Hepatocyte (in vitro differentiated cells): ENCODE measurements at regions not wholly inside any gene's neighbourhood (a gene's known extent, or its start where the extent isn't known, plus 50 kb on each side); places are given as distances from the start of the nearest gene placed in this dataset.

Experiments used
- DNase-seq: peaks from one replicate; pipeline ENCODE4 v3.0.0-alpha.2; 2016; ENCODE audit warnings: low spot score
- H2AFZ ChIP-seq: fragments of 200-600 bp; sonication (generic); 2 replicates; pipeline ENCODE4 v1.6.0; 2016; ENCODE audit warnings: antibody characterized with exemption, mild to moderate bottlenecking
- H3K27ac ChIP-seq: fragments of 200-600 bp; sonication (generic); 2 replicates; pipeline ENCODE4 v1.5.1; 2016; ENCODE audit warnings: mild to moderate bottlenecking
- H3K27me3 ChIP-seq: fragments of 200-600 bp; sonication (generic); 2 replicates; pipeline ENCODE4 v1.6.1; 2016
- H3K36me3 ChIP-seq: fragments of 200-600 bp; sonication (generic); replicated peaks from 2 replicates; pipeline ENCODE4 v1.5.1; 2016; ENCODE audit warnings: low read depth; ENCODE audit not compliant: insufficient read depth
- H3K4me1 ChIP-seq: fragments of 200-600 bp; sonication (generic); 2 replicates; pipeline ENCODE4 v1.5.1; 2016; ENCODE audit warnings: mild to moderate bottlenecking, moderate library complexity; ENCODE audit not compliant: insufficient read depth
- H3K4me2 ChIP-seq: fragments of 200-600 bp; sonication (generic); 2 replicates; pipeline ENCODE4 v1.6.0; 2016
- H3K4me3 ChIP-seq: fragments of 200-600 bp; sonication (generic); 2 replicates; pipeline ENCODE4 v1.5.1; 2016; ENCODE audit warnings: mild to moderate bottlenecking
- H3K79me2 ChIP-seq: fragments of 200-600 bp; sonication (generic); 2 replicates; pipeline ENCODE4 v1.6.0; 2017; ENCODE audit warnings: mild to moderate bottlenecking
- H3K9me2 ChIP-seq: fragments of 200-600 bp; sonication (generic); replicated peaks from 2 replicates; pipeline ENCODE4 v1.6.0; 2017; ENCODE audit warnings: mild to moderate bottlenecking; ENCODE audit not compliant: insufficient read depth
- H3K9me3 ChIP-seq: fragments of 200-600 bp; sonication (generic); 2 replicates; pipeline ENCODE4 v1.5.1; 2016; ENCODE audit warnings: low read depth, mild to moderate bottlenecking
- H4K20me1 ChIP-seq: fragments of 200-600 bp; sonication (generic); 2 replicates; pipeline ENCODE4 v1.6.0; 2016; ENCODE audit warnings: mild to moderate bottlenecking; ENCODE audit not compliant: insufficient read depth, poor library complexity, severe bottlenecking
- CTCF ChIP-seq: fragments of 200-600 bp; sonication (generic); IDR thresholded peaks from 2 replicates; pipeline ENCODE4 v1.5.1; 2016; ENCODE audit warnings: antibody characterized with exemption, mild to moderate bottlenecking; ENCODE audit not compliant: poor library complexity
- EZH2 ChIP-seq: fragments of 200-600 bp; sonication (generic); IDR thresholded peaks from 2 replicates; pipeline ENCODE4 v1.6.1; 2016; ENCODE audit warnings: antibody characterized with exemption, mild to moderate bottlenecking, borderline replicate concordance
- EZH2phosphoT487 ChIP-seq: fragments of 200-600 bp; sonication (generic); IDR thresholded peaks from one replicate; pipeline ENCODE4 v1.6.1; 2018; ENCODE audit warnings: antibody characterized with exemption, mild to moderate bottlenecking, low read depth, moderate library complexity; ENCODE audit not compliant: unreplicated experiment, severe bottlenecking
- WGBS: methylation state at CpG from one replicate; pipeline ENCODE4 v1.1.6; 2016; ENCODE audit warnings: low lambda C conversion rate; ENCODE audit errors: missing lambda C conversion rate; 5-methylcytosine and 5-hydroxymethylcytosine counted together

- TF ChIP-seq EZH2 (no peak), EZH2phosphoT487 (no peak), CTCF (peak; percentile 22)
- Histone ChIP-seq H3K4me1 (no peaks in the 10 kb centered on the region), H3K79me2 (no peaks in the 10 kb centered on the region), H3K27ac (no peak overlapping the region), H3K9me3 (no peaks in the 10 kb centered on the region), H3K36me3 (no peaks in the 10 kb centered on the region), H2AFZ (no peak overlapping the region), H3K27me3 (no peaks in the 10 kb centered on the region), H4K20me1 (no peaks in the 10 kb centered on the region), H3K4me3 (no peak overlapping the region), H3K9me2 (no peaks in the 10 kb centered on the region), H3K4me2 (no peak overlapping the region)
- 83% methylated on average over 3 of the region's 3 CpGs for WGBS
- DNase-seq = no peak
Measured at GRCh38 chr3:68017069-68017468, 362.7 kb upstream of the SUCLG2 start.

- no peaks in the 10 kb centered on the region for H3K36me3 ChIP-seq
- H3K27ac ChIP-seq = no peak overlapping the region
- 87% methylated on average over 5 of the region's 5 CpGs for WGBS
- no peak overlapping the region for H3K4me2 ChIP-seq
- H3K79me2 ChIP-seq = no peaks in the 10 kb centered on the region
- no peak overlapping the region for H3K4me3 ChIP-seq
- no peak overlapping the region for H2AFZ ChIP-seq
- no peaks in the 10 kb centered on the region for H3K9me3 ChIP-seq
- H3K9me2 ChIP-seq = no peaks in the 10 kb centered on the region
- peaks cover 46% of the 10 kb centered on the region for H3K27me3 ChIP-seq
- H3K4me1 ChIP-seq = no peaks in the 10 kb centered on the region
- no peak for DNase-seq
- TF ChIP-seq EZH2phosphoT487 = no peak
- no peak for TF ChIP-seq EZH2
- TF ChIP-seq CTCF = no peak
- no peaks in the 10 kb centered on the region for H4K20me1 ChIP-seq
Measured at GRCh38 chr3:68009900-68010299, 355.5 kb upstream of the SUCLG2 start.

- Histone ChIP-seq H3K36me3 (no peaks in the 10 kb centered on the region), H3K4me2 (peak overlapping the region; percentile 95), H2AFZ (peak overlapping the region; percentile 85), H3K9me2 (no peaks in the 10 kb centered on the region), H3K27ac (no peak overlapping the region), H3K79me2 (no peaks in the 10 kb centered on the region), H4K20me1 (no peaks in the 10 kb centered on the region), H3K9me3 (no peaks in the 10 kb centered on the region), H3K4me1 (no peaks in the 10 kb centered on the region), H3K27me3 (peaks cover 49% of the 10 kb centered on the region), H3K4me3 (peak overlapping the region; percentile 74)
- 2% methylated on average over 32 of the region's 36 CpGs for WGBS
- no peak for TF ChIP-seq EZH2phosphoT487
- peak; percentile 40 for TF ChIP-seq CTCF
- peak; percentile 32 for DNase-seq
Measured at GRCh38 chr3:68007621-68008226, 353.3 kb upstream of the SUCLG2 start.

- no peaks in the 10 kb centered on the region for H3K79me2 ChIP-seq
- H4K20me1 ChIP-seq = no peaks in the 10 kb centered on the region
- no peaks in the 10 kb centered on the region for H3K4me1 ChIP-seq
- H3K36me3 ChIP-seq = no peaks in the 10 kb centered on the region
- no peaks in the 10 kb centered on the region for H3K9me2 ChIP-seq
- H2AFZ ChIP-seq = no peak overlapping the region
- no peak for DNase-seq
- H3K9me3 ChIP-seq = no peaks in the 10 kb centered on the region
- peak overlapping the region; percentile 95 for H3K4me2 ChIP-seq
- no peak for TF ChIP-seq CTCF
- no peak for TF ChIP-seq EZH2
- TF ChIP-seq EZH2phosphoT487 = no peak
- H3K4me3 ChIP-seq = no peak overlapping the region
- peaks cover 49% of the 10 kb centered on the region for H3K27me3 ChIP-seq
- no peak overlapping the region for H3K27ac ChIP-seq
Measured at GRCh38 chr3:68006646-68007045, 352.2 kb upstream of the SUCLG2 start.
